NCI-H82 (cell line): ENCODE measurements at regions not wholly inside any gene's neighbourhood (a gene's known extent, or its start where the extent isn't known, plus 50 kb on each side); places are given as distances from the start of the nearest gene placed in this dataset.
A peak's percentile ranks its signal among the peaks of the same experiment; 100 is the strongest.

Source experiments
- DNase-seq: peaks from one replicate; lab custom pipeline; 2025; lab: John Stamatoyannopoulos, UW

- DNase-seq, result no peak
Observed at GRCh38 chr2:198220763-198221610, 416.6 kb downstream of the PLCL1 start.

GRCh38 chr2:198219292-198219691 lies 414.9 kb downstream of the PLCL1 start:
- no peak for DNase-seq

GRCh38 chr2:198214114-198214596 lies 409.8 kb downstream of the PLCL1 start:
- DNase-seq, result peak; percentile 0

GRCh38 chr2:198213253-198213652 lies 408.9 kb downstream of the PLCL1 start:
- DNase-seq, result no peak

GRCh38 chr2:198211706-198212105 lies 407.3 kb downstream of the PLCL1 start:
- no peak for DNase-seq

- DNase-seq, result no peak
Observed at GRCh38 chr2:198203336-198204069, 399.1 kb downstream of the PLCL1 start.
